HG02571 (cell line): ENCODE measurements at regions not wholly inside any gene's neighbourhood (a gene's known extent, or its start where the extent isn't known, plus 50 kb on each side); places are given as distances from the start of the nearest gene placed in this dataset.
"Not testable (repeated sequence)": the region's sequence is repeated elsewhere in the genome, so short reads cannot be mapped to it uniquely, and the experiment has no call there.

Experiments
- ATAC-seq: cut with Tn5 transposase; IDR thresholded peaks from one replicate; pipeline ENCODE4 v1.9.1; 2021; ENCODE audit warnings: mild to moderate bottlenecking, moderate library complexity; ENCODE audit not compliant: unreplicated experiment

DNA sequence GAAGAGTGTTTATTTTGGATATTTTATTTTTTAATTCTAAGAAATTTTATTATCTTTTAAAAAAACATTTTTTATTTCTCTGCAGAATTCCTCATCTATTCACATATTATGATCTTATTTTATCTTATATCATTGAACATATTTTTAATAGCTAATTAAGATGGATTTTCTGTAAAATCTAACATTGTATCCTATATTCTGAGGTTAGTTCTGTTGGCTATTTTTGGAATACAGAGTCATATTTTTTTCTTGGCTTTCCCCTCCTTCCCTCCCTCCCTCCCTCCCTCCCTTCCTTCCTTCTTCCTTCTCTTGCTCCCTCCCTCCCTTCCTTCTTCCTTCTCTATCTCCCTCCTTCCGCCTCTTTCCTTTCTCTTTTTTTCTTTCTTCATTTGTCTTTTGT lies 2326.6 kb upstream of the RAG2 start:
- ATAC-seq: no peak

DNA sequence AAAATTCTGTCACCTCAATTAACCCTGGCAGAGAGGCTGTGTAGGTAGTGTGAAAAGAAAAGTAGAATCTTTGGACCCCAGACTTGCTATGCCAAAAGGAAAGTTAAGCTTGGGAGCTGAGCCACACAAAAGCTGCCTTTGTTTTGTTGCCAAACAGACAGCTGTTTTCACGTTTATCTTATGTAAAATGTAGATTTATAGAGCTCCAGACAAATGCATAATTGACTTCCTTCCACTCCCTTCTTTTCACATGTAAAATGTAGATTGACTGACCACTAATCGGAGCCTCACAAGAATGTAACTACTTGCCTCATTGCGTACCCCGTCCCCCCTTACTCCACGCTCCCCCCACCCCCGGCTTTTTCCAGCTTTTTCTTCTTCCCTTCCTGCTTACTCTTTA lies 2302.2 kb upstream of the RAG2 start:
- ATAC-seq: no peak

DNA sequence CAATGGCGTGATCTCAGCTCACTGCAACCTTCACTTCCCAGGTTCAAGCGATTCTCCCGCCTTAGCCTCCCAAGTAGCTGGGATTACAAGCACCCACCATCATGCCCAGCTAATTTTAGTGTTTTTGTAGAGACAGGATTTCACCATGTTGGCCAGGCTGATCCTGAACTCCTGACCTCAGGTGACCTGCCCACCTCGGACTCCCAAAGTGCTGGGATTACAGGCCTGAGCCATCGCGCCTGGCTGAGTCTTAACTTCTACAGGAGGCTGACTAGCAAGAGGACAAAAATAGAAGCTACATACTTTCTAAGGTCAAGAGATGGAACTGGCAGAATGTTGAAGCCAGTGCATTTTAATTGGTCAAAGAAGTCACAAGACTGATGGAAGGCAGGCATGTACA lies 2296.2 kb upstream of the RAG2 start:
- ATAC-seq: not testable (repeated sequence)

DNA sequence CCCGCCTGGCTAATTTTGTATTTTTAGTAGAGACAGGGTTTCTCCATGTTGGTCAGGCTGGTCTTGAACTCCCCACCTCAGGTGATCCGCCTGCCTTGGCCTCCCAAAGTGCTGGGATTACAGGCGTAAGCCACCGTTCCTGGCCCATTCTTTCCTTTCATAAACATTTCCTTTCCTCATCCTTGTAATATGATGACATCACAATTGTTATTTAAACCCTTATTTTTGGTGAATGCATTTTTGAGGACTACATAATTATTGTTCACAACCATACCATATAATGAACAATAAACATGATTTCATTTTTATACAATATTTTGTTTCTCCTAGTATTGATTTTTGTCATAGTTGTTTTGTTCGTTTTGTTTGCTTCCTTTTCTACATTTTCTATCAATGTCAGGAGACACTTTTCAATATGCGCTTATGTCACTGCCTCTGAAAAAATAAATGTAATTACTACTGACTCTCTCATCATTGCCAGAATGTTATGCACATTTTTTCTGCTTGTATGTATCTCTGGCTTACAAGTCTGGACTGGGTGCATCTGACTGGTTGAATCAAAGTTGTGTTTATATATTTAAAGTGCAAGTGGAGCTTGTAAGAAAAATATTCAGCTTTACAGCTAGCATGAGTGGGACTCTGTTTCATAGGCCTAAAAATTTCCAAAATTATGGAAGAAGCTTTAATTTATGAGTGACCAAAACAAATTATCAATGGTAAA lies 2286.3 kb upstream of the RAG2 start:
- no peak for ATAC-seq

DNA sequence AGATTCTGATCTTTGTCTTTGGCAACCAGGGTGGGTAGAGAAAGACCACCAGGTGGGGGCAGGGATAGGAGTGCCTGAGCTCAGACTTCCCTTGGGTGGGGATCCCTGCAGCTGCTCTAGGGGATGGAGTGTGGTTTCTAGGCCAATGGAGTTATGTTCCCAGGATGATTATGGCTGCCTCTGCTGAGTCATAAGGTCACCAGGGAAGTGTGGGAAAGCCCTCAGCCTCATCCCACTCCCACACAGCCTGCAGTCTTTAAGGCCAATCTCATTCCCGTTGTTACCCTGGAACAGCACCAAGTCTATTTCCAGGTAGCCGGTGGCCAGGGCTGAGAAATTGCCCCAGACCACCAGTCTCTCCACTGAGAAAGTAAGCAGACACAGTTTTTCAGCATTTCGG lies 2269.3 kb upstream of the RAG2 start:
- no peak for ATAC-seq

DNA sequence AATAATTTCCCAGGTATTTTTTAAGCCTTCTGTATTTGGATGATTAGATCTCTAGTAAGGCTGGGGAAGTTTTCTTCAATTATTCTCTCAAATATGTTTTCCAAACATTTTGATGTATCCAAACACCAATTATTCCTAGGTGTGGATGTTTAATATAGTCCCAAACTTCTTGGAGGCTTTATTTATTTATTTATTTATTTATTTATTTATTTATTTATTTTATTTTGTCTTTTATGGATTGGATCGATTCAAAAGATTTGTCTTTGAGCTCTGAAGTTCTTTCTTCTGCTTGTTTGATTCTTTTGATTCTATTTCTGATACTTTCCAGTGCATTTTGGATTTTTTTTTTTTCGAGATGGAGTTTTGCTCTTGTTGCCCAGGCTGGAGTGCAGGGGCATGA lies 2267.9 kb upstream of the RAG2 start:
- ATAC-seq: no peak

DNA sequence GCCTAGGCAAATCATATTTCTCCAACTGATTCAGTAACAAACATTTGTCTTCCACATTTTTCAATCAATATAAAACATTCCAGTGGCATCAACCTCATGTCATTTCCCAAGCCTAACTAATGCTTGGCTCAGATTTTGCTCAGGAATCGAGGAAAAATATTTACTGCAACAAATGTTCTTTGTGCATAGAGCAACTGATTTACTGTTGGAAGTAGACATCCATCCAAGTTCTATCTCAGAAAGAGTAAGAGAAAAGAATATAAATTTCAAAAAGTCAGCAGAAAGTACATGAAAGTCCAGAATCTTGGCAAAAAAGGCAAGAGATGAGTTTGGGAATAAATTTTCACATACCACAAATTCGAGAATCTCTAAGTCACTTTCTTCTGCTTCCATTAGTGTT lies 2245.0 kb upstream of the RAG2 start:
- no peak for ATAC-seq

DNA sequence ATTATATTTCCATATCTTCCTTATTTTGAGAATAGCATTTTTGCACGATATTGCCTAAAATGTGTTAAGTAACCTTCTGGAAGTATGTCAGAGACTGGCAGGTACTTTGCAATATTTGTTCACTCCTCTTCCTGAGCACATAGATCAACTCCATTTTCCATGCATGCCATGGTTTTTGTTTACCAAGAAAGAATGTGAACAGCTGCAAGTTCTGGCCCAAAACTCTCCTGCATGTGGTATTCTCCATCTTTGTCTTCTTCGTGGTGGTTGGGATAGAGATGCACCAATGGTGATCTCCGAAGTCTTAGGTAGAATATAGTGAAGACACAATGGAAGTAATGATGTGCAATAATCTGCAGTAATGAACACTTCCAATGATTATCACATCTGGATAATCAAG lies 2241.0 kb upstream of the RAG2 start:
- no peak for ATAC-seq

DNA sequence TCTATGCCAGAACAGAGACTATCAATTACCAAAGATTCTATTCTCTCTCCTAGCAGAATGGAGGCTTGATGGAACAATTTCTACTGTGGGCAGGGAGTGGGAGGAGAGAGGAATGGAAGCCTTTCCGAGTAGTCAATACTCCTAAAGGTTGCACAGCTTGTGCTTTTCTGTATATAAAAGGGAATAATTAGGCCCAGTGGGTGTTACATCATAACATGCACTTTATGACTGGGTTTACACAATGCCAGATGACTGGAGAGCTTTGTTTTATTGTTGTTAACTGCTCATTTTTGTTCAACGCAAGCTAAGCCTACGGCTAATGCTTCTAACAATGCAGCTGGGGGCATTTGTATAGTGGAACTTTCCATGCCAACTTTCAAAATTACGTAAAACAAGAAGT lies 2237.9 kb upstream of the RAG2 start:
- no peak for ATAC-seq

DNA sequence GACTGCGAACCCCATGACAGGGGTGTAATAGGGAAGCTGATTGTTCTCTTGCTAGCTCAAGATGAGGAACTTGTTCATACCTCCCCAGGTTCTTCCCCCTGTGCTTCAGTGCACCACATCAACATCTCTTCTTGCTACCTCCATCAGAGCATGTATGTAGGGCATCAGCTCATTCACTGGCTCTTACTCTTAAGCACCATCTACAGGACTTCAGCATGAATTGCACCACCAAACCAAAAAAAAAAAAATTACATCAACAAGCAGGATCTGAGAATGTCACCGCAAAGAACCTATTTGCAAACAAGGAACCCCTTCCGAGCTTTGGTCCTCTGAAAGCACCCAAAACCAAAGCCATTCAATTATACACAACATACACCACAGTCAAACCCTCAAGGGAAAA lies 2226.5 kb upstream of the RAG2 start:
- ATAC-seq: no peak

DNA sequence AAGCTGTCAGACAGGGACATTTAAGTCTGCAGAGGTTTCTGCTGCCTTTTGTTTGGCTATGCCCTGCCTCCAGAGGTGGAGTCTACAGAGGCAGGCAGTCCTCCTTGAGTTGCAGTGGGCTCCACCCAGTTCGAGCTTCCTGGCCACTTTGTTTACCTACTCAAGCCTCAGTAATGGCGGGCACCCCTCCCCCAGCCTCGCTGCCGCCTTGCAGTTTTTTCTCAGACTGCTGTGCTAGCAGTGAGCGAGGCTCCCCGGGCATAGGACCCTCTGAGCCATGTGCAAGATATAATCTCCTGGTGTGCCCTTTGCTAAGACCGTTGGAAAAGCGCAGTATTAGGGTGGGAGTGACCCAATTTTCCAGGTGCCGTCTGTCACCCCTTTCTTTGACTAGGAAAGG lies 2223.8 kb upstream of the RAG2 start:
- ATAC-seq: not testable (repeated sequence)

DNA sequence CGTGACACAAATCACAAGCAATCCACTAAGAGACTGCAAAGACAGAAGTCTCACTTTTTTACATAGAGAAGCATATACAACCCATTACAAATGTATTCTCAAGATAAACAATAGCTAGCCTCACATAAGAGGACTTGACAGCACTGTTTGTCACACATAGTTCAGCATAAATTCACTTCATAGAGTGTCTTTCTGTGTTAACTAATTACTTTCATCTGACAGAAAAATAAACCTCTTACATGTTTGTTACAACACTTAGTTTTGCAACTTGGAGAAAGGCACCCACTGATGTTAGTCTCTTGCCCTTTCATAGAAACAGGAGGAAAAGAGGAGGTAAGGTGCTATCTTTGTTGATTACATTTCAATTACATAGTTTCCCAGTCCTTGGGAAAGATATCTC lies 2221.9 kb upstream of the RAG2 start:
- no peak for ATAC-seq

DNA sequence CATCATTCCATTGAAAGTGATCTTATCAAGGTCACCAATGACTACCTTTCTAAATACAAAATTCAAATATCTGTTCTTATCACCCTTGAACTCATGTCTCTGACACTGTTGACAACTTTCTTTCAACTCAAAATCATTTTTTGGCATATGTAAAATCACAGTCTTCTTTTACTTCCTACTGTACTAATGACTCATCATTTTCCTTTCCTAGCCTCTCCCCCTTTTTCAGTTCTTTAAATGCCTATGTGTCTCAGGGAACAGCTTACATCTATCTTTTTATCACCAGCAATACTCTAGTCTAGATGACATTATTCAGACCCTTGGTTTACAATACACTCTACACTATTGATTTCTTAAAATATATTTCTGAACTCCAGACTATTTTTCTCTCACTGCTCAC lies 2220.7 kb upstream of the RAG2 start:
- ATAC-seq: no peak

DNA sequence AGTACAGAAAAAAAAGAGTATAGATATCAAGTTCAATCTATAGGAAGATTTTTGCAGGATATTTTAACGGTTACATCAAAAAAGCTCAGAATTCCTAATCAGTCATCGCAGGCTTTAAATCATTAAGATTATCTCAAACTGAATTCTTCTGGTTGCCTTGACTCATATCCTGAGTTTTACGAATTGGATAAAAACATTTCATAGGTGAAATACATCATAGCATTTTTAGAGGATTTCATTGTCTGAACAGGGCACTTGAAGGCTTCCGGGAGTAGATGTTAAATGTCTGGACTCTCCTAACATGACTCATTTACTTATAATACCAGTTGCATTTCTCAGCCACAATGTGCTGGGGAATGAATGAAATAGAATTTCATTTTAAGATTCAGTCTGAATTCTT lies 2216.6 kb upstream of the RAG2 start:
- no peak for ATAC-seq

DNA sequence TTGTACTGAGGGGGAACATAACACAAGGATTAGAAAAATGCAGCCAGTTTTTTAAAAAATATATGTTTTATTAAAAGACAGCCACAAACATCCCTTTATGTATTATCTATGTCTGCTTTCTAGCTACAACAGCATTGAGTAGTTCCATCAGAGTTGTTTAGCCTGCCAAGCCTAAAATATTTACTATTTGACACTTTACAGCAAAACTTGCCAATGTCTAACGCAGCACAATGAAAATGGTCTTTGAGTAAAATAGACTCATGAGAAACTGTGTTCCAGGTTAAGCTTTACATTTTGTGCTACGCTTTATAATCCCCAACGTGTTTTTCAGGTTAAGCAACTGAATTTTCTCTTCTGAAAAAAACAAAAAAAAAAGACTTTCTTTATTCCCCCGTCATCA lies 2211.5 kb upstream of the RAG2 start:
- no peak for ATAC-seq

DNA sequence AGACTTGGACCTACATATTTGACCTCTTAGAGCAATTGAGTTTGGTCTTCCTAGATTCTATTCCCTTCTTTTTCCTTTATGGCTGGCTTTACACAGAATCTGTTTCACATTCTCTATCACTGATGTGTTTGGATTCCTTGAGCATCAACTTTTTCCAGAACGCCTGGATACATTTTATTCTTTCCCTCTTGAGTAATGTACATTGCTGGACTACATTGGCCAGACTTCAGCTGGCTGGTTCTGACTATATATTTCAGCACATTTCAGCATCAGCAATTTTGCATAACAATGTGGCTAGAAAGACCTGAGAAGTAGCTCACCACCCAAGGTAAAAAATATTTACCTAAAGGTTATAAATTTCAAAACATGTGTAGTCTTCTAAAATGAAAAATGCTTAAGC lies 2198.2 kb upstream of the RAG2 start:
- ATAC-seq: no peak

DNA sequence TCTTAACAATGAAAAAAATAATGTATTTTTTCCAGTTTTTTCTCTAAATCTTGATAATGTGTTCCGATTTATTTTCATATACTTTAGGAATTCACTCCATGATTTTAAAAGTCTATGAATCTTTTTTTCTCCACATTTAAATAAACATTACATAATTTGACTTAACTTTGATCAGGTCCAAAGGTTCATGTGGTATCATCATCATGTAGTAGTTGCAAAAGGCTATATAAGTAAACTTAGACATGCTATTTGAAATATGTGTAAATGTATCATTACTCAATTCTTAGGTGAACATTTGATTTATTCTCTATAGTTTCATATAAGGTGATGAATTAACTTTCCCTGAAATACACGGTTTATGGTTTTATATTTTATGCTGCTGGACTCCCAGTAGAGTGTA lies 2197.0 kb upstream of the RAG2 start:
- no peak for ATAC-seq

DNA sequence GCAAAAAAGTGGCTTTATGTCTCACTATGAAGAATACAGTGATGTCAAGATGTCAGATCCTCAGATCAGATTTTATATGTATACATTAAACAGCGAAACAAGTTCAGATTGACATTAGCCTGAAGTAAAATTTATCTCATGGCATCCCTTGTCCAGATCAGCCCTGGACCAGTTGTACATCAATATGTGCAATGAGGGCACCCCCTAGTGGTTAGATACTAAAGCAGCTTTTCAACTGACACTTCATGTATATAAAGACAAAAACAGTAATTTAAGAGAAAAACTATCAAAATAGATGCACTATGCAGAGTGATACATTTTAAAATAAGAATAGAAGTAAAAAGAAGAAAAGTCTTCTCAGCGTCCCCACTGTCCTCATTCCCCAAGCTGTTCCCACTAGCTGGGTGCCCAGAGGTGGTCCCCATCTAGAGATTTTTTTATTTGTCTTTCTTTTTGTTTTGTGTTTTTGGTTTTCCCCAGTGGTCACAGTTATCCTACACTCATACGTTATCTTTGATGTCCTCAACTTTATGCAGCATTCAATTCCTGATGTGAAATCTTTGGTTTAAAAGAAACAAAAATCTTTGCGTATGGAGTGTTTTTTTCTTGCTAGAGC lies 2193.4 kb upstream of the RAG2 start:
- ATAC-seq: no peak

DNA sequence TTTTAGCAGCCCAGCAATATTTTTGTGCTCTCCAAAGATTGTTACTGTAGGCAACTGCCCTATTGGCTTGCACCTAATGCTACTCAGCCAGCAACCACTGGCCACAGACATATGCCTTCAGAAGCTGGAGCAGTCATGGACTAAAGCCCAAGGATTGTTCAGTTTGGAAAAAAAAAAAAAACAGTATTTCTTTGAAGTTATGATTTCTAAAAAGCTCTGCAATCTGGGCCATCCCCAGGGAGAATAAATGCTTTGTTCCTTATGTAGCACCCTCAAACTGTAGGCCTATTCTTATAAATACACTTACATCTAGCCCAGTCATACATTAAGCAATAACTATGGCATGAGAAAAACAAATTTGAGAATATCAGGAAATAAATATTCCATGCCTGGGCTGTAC lies 2190.5 kb upstream of the RAG2 start:
- ATAC-seq: no peak

DNA sequence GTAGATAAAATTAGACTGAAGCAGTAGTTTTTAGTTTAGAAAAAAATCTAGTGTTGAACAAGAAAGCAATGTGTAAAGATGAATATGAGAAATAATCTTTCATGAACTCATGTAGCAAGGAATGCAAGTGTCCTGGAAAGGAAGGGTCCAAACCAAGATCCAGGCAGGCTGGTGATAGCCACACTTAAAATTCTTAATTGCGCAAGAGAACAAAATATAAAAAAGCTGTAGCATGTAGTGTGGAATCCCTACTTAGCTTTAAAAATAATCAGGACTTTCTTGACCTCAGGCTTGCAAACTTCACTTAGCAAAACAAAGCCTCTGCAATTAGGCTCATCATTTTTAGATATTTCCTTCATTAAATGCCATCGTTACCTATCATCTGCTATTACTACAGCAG lies 2186.1 kb upstream of the RAG2 start:
- no peak for ATAC-seq

DNA sequence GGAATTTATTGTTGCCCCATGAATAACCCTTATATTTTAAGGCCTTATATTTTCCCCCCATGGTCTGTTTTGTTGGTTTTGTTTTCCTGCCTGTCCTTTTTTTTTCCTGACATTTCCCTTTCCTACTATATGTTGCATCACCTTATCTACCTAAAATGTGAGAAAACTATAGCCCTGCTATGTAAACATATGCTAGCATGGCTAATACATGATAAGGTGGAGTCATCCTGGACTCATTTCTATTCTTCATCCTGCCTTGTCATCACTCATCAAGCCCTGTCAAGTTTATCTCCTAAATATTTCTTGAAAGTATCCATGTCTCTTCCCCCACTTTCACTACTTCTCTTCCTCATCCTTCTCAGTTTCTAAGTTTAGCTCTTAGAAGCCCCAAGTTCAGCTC lies 2168.8 kb upstream of the RAG2 start:
- ATAC-seq: no peak

DNA sequence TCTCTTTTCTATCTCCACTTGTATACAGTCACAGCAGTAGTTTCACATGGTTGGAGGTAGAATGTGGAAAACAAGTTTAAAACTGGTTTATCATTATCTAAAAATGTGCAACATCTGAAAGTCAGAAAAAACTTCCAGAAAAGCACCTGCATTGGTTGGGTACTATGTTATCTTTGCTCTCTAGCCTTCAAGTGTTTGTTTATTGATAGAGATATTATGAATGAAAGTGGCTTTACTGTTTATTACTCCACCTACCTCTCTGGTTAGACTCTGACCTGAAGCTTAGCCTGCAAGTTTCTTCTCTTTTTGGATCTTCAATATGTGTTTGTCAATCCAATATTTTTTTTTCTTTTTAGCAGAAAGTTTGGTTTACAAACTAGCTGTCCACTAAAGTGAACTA lies 2161.4 kb upstream of the RAG2 start:
- no peak for ATAC-seq

DNA sequence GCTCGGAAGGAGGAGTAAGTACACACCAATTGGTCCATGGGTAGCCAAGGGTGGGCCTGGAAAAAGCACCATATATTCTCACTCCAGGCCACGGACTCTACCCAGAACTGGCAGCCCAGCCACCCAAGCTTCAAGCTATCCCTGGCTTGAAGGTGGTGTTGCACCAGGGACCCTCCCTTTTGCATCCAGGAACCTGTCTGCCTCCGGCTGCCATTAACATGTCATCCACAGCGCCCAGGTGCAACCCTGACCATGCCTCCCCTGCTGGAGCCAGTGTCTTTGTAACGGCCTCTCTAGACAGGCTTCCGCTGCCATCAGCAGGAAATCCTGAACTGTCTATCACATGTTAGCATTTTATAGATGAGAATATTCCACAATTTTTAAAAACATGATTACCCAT lies 2158.5 kb upstream of the RAG2 start:
- ATAC-seq: no peak
